DOHH2 (cell line): ENCODE measurements at regions not wholly inside any gene's neighbourhood (a gene's known extent, or its start where the extent isn't known, plus 50 kb on each side); places are given as distances from the start of the nearest gene placed in this dataset.

Experiments
- H3F3A ChIP-seq: fragments of 200-600 bp; sonication (generic), shearing (Covaris generic); 2 replicates; pipeline ENCODE4 v1.6.0; 2016; ENCODE audit warnings: antibody characterized with exemption, mild to moderate bottlenecking; ENCODE audit not compliant: control insufficient read depth, insufficient read depth
- H3K27ac ChIP-seq: fragments of 200-600 bp; sonication (generic); 2 replicates; pipeline ENCODE4 v1.5.1; 2014; ENCODE audit warnings: low read depth, mild to moderate bottlenecking, low read length, moderate library complexity
- H3K27me3 ChIP-seq: fragments of 200-600 bp; sonication (generic); 2 replicates; pipeline ENCODE4 v1.6.1; 2014; ENCODE audit warnings: mild to moderate bottlenecking, low read length, mixed read lengths; ENCODE audit not compliant: control insufficient read depth
- H3K36me3 ChIP-seq: fragments of 200-600 bp; sonication (generic); 2 replicates; pipeline ENCODE4 v1.6.1; 2014; ENCODE audit warnings: mild to moderate bottlenecking, low read length, moderate library complexity, mixed read lengths; ENCODE audit not compliant: control insufficient read depth
- H3K4me1 ChIP-seq: fragments of 200-600 bp; sonication (generic); 2 replicates; pipeline ENCODE4 v1.6.1; 2014; ENCODE audit warnings: mild to moderate bottlenecking, low read length, mixed read lengths; ENCODE audit not compliant: control insufficient read depth
- H3K4me2 ChIP-seq: fragments of 200-600 bp; sonication (generic); 2 replicates; pipeline ENCODE4 v1.6.0; 2014; ENCODE audit warnings: mild to moderate bottlenecking, low read length, moderate library complexity
- H3K4me3 ChIP-seq: fragments of 200-600 bp; sonication (generic); 2 replicates; pipeline ENCODE4 v1.5.1; 2014; ENCODE audit warnings: mild to moderate bottlenecking, low read length, mixed read lengths
- H3K79me2 ChIP-seq: fragments of 200-600 bp; sonication (generic); 2 replicates; pipeline ENCODE4 v1.6.1; 2014; ENCODE audit warnings: mild to moderate bottlenecking, low read length, mixed read lengths; ENCODE audit not compliant: control insufficient read depth
- H3K9me2 ChIP-seq: fragments of 200-600 bp; sonication (generic); replicated peaks from 2 replicates; pipeline ENCODE4 v1.6.1; 2014; ENCODE audit warnings: mild to moderate bottlenecking, low read length, mixed read lengths; ENCODE audit not compliant: control insufficient read depth
- H3K9me3 ChIP-seq: fragments of 200-600 bp; sonication (generic); 2 replicates; pipeline ENCODE4 v1.6.1; 2014; ENCODE audit warnings: antibody characterized with exemption, low read length, mixed read lengths; ENCODE audit not compliant: control insufficient read depth, insufficient read depth
- H4K20me1 ChIP-seq: fragments of 200-600 bp; sonication (generic); 2 replicates; pipeline ENCODE4 v1.6.0; 2014; ENCODE audit warnings: low read depth, mild to moderate bottlenecking, antibody characterized with exemption, low read length, moderate library complexity; ENCODE audit not compliant: control insufficient read depth, insufficient read depth
- EZH2phosphoT487 ChIP-seq: fragments of 200-600 bp; sonication (generic); IDR thresholded peaks from 2 replicates; pipeline ENCODE4 v1.6.1; 2017; ENCODE audit warnings: borderline replicate concordance, mild to moderate bottlenecking, antibody characterized with exemption, low read length, moderate library complexity, mixed read lengths
- TF ChIP-seq, protein P1 (sequence below): fragments of 200-600 bp; sonication (generic); IDR thresholded peaks from one replicate; pipeline ENCODE4 v1.5.1; 2014; ENCODE audit warnings: antibody characterized with exemption, mild to moderate bottlenecking, low read depth, low read length; ENCODE audit not compliant: poor library complexity, severe bottlenecking

DNA sequence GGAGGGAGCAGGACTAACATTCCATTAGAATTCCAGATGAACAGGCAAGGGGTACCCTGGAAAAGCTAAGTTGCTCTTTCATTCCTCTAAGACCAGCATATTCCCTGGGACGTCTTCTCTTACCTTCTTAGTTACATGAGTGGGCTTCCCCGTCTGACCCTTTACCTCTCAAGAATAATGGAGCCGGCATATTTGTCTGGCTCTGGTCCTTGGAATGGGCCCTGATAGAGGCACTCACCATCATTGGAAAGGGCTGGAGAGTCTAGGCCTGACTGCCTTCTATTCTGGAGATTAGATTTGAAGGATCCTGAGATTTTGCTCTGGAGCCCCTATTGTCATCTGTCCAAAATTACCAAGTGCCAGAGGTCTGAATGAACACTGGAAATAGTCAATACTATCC lies 347.5 kb downstream of the MYCN start:
- Histone ChIP-seq H3K79me2 (no peaks in the 10 kb centered on the region), H3K4me2 (no peak overlapping the region), H3K9me3 (no peaks in the 10 kb centered on the region), H3K27ac (no peak overlapping the region), H3K27me3 (0 out of 2 replicates have a peak, but pooled peaks cover 5% of the 10 kb centered on the region), H4K20me1 (no peaks in the 10 kb centered on the region), H3K4me3 (no peak overlapping the region), H3K9me2 (no peaks in the 10 kb centered on the region), H3F3A (no peaks in the 10 kb centered on the region), H3K4me1 (no peaks in the 10 kb centered on the region), H3K36me3 (no peaks in the 10 kb centered on the region)
- no peak for TF ChIP-seq EZH2phosphoT487

GRCh38 chr2:16287281-16287680 lies 346.9 kb downstream of the MYCN start:
- Histone ChIP-seq H3K9me2 (no peaks in the 10 kb centered on the region), H3K79me2 (no peaks in the 10 kb centered on the region), H3K27ac (no peak overlapping the region), H3K4me3 (no peak overlapping the region), H3K9me3 (no peaks in the 10 kb centered on the region), H3K36me3 (no peaks in the 10 kb centered on the region), H3F3A (no peaks in the 10 kb centered on the region), H3K4me2 (no peak overlapping the region), H3K4me1 (no peaks in the 10 kb centered on the region), H3K27me3 (0 out of 2 replicates have a peak, but pooled peaks cover 5% of the 10 kb centered on the region), H4K20me1 (no peaks in the 10 kb centered on the region)
- no peak for TF ChIP-seq EZH2phosphoT487
- TF ChIP-seq, protein P1, sequence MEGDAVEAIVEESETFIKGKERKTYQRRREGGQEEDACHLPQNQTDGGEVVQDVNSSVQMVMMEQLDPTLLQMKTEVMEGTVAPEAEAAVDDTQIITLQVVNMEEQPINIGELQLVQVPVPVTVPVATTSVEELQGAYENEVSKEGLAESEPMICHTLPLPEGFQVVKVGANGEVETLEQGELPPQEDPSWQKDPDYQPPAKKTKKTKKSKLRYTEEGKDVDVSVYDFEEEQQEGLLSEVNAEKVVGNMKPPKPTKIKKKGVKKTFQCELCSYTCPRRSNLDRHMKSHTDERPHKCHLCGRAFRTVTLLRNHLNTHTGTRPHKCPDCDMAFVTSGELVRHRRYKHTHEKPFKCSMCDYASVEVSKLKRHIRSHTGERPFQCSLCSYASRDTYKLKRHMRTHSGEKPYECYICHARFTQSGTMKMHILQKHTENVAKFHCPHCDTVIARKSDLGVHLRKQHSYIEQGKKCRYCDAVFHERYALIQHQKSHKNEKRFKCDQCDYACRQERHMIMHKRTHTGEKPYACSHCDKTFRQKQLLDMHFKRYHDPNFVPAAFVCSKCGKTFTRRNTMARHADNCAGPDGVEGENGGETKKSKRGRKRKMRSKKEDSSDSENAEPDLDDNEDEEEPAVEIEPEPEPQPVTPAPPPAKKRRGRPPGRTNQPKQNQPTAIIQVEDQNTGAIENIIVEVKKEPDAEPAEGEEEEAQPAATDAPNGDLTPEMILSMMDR: no peak

DNA sequence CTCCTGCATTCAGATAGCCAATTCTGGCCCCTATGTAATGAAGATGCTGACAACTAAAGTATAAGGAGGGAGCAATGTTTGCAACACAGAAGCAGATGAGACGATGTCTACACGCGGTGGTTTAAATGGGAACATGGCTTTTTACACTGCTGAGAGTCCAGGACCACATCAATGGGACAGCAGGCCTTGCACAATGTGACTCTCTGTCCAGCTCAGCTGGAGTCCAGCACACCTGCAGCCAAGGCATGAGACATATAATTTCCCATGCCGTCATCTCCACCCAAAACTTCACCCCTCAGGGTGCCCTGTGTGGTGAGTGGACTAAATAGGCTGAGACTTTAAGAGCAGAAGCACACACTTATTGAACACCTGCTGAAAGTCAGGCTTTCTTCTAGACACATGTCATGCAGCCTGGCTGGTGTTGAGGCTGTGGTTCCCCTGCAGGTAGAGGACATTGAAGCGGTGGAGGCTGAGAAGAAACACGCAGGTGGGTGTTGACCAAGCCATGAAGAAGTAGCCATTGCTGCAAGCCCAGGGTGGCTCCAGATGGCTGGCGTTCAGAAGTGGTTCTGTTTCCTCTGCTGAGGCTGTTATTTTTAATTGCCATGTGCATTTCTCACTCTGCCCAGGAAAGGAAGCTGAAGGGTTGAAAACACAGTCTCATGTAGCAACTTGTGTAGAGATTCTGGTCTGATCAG lies 345.6 kb downstream of the MYCN start:
- no peak overlapping the region for H3K4me3 ChIP-seq
- H3K27ac ChIP-seq: no peak overlapping the region
- 0 out of 2 replicates have a peak, but pooled peaks cover 5% of the 10 kb centered on the region for H3K27me3 ChIP-seq
- H3K36me3 ChIP-seq: no peaks in the 10 kb centered on the region
- TF ChIP-seq, protein P1: no peak
- TF ChIP-seq EZH2phosphoT487: no peak
- H4K20me1 ChIP-seq: no peaks in the 10 kb centered on the region
- no peaks in the 10 kb centered on the region for H3F3A ChIP-seq
- no peaks in the 10 kb centered on the region for H3K4me1 ChIP-seq
- no peaks in the 10 kb centered on the region for H3K9me3 ChIP-seq
- H3K9me2 ChIP-seq: no peaks in the 10 kb centered on the region
- H3K79me2 ChIP-seq: no peaks in the 10 kb centered on the region
- no peak overlapping the region for H3K4me2 ChIP-seq

DNA sequence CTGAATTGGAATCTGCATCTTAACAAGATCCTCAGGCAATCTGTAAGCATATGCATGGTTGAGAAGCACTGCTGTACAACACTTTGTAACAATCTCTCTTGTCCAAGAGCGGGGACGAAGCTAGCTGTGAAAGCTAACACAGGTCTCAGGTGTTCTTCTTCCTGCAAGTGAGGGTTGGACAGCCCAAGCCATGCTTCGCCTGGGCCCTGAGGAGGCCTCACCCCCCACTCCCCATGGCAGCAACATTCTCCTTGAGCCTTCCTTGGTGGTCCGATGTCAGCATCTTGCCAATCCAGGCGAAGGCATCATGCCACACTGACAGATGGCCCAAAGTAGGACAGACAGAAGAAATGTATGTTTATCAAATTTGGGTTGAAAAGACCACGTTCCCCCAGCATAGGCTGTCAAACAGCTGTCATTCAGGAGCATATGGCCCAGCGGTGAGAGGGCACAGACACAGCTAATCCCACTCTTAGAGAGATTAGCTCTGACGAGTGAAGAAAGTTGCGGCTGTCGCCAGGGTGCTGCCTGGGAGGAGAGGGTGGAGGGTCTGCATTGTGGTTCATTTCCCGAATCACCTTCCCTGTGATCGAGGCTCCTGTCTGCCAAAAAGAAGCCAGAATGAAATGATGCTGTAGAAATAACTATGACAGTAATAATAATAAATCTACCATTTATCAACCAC lies 344.7 kb downstream of the MYCN start:
- H3K27ac ChIP-seq: no peak overlapping the region
- H3K4me3 ChIP-seq: no peak overlapping the region
- no peaks in the 10 kb centered on the region for H3K79me2 ChIP-seq
- no peaks in the 10 kb centered on the region for H3K4me1 ChIP-seq
- H3K4me2 ChIP-seq: no peak overlapping the region
- H3K9me2 ChIP-seq: no peaks in the 10 kb centered on the region
- H3K9me3 ChIP-seq: no peaks in the 10 kb centered on the region
- no peaks in the 10 kb centered on the region for H3K36me3 ChIP-seq
- no peaks in the 10 kb centered on the region for H4K20me1 ChIP-seq
- 0 out of 2 replicates have a peak, but pooled peaks cover 5% of the 10 kb centered on the region for H3K27me3 ChIP-seq
- no peaks in the 10 kb centered on the region for H3F3A ChIP-seq
- TF ChIP-seq, protein P1: no peak
- TF ChIP-seq EZH2phosphoT487: no peak
